ENCODE measurements at regions not wholly inside any gene's neighbourhood (a gene's known extent, or its start where the extent isn't known, plus 50 kb on each side); places are given as distances from the start of the nearest gene placed in this dataset.

DNA sequence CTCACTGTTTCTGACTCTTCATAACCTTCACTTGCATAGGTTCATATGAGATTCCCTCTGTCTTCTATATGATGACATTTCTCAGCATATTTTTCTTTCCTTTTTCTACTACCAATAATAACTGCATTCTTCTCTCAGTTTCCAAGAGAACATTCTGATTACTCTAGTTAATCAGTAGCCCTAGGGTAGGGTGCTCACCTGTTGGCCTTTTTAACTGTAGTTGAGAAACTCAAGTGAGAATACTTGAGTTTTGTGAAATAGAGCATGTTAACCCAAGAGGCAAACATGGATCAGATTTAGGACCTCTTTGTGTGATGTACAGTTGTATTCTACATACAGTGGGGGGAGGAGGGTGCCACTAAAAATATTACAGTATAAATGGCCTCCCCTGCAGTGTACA is 308.0 kb downstream of the CMPK2 start:
- no peak overlapping the region for H3K27ac ChIP-seq
- TF ChIP-seq, protein P1, sequence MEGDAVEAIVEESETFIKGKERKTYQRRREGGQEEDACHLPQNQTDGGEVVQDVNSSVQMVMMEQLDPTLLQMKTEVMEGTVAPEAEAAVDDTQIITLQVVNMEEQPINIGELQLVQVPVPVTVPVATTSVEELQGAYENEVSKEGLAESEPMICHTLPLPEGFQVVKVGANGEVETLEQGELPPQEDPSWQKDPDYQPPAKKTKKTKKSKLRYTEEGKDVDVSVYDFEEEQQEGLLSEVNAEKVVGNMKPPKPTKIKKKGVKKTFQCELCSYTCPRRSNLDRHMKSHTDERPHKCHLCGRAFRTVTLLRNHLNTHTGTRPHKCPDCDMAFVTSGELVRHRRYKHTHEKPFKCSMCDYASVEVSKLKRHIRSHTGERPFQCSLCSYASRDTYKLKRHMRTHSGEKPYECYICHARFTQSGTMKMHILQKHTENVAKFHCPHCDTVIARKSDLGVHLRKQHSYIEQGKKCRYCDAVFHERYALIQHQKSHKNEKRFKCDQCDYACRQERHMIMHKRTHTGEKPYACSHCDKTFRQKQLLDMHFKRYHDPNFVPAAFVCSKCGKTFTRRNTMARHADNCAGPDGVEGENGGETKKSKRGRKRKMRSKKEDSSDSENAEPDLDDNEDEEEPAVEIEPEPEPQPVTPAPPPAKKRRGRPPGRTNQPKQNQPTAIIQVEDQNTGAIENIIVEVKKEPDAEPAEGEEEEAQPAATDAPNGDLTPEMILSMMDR (conservative IDR thresholded peaks at IDR 0.05), result no peak
- no peak for TF ChIP-seq ZFX (IDR thresholded peaks at IDR 0.05)

DNA sequence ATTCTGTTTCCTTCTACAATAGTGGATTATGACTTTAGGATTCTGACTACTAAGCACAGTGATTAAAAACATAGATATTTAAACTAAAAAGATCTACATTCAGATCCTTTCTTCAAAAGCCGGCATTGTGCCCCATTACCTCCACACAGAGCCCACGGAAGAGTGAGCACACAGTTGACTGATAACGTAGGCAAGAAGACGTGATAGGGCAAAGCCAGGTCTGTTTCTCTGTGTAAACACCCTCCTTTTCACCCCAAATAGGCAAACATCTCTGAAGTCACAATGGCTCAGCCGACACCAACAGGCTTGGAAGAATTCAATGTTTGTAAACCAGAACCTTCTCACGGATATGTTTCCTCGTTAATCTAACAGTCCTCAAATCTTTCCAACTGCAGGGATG is 302.9 kb downstream of the CMPK2 start:
- no peak overlapping the region for H3K27ac ChIP-seq
- no peak for TF ChIP-seq ZFX (IDR thresholded peaks at IDR 0.05)
- TF ChIP-seq, protein P1 (conservative IDR thresholded peaks at IDR 0.05), result no peak

DNA sequence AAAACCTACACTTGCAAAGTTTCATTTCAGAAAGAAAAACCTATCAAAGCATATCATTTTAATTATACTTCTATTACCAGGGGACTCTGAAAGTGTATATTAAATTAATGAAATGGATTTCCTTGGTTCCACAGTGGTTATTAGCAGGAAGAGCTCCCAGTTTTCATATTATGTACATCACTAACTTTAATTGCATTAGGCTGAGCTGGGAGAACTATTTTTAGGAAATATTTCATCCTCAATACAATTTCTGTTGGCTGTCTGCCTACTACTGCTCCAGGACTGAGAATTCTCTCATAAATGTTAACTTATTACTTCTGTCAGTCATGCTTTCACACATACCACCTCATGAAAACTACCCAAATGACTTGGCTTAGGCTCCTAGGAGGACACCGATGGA is 301.4 kb downstream of the CMPK2 start:
- no peak overlapping the region for H3K27ac ChIP-seq
- TF ChIP-seq ZFX (IDR thresholded peaks at IDR 0.05), result no peak
- TF ChIP-seq, protein P1 (conservative IDR thresholded peaks at IDR 0.05), result no peak

DNA sequence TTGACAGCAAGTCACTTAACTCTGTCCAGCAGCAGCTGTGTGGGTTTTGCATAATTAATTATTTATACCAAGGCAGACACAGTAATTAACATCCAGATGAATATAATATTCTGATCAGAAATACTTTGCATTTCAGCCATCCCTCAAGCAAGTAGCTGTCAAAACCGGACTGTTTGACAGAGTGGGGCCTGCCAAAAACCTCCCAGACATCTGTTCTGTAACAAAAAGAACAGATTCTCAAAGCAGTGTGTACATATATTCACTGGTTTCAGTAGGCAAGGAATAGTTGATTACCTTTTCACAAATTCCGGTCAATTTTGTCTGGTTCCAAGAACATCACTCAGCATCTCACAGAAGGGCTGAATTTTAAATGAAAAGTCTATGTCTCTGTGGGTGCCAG is 291.6 kb downstream of the CMPK2 start:
- no peak for TF ChIP-seq ZFX (IDR thresholded peaks at IDR 0.05)
- TF ChIP-seq, protein P1 (conservative IDR thresholded peaks at IDR 0.05), result no peak
- H3K27ac ChIP-seq, result no peak overlapping the region

DNA sequence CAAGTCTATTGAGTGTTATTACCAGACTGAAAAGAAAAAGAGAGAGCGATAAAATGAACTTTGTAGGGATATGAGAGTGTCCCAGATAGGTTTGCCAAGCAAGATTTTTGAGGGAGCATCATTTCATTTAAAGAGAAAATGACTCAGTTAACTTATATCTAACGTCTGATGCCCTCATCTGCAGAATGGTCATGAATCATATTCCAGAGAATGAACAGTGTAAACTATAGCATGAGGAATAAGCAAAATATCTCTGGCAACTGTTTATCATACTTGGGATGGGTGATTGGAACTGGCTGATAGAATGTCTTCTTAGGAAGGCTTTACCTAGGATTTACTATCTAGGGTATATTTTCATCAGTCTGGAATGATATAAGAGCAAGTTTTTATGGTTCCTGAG is 289.4 kb downstream of the CMPK2 start:
- H3K27ac ChIP-seq, result no peak overlapping the region
- TF ChIP-seq ZFX (IDR thresholded peaks at IDR 0.05), result no peak
- TF ChIP-seq, protein P1 (conservative IDR thresholded peaks at IDR 0.05), result no peak

DNA sequence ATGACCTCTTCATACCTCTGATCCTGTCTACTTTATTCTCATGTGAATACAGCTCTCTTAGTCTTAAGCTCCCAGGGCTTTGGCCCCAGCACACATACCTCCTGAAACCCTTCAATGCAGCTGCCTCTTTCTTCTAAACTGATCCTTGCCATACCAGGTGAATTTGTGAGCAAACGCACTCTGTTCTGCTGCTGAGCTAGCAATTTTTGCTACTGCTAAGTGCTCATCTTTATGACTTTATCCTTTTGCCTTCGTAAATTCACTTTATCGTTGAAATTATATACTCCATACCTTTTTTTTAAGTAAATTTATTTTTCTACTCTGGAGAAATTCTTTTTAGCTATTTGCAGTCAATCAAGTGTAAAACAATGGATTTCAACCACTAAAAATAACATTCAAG is 287.7 kb downstream of the CMPK2 start:
- TF ChIP-seq ZFX (IDR thresholded peaks at IDR 0.05), result no peak
- TF ChIP-seq, protein P1 (conservative IDR thresholded peaks at IDR 0.05), result no peak
- no peak overlapping the region for H3K27ac ChIP-seq

DNA sequence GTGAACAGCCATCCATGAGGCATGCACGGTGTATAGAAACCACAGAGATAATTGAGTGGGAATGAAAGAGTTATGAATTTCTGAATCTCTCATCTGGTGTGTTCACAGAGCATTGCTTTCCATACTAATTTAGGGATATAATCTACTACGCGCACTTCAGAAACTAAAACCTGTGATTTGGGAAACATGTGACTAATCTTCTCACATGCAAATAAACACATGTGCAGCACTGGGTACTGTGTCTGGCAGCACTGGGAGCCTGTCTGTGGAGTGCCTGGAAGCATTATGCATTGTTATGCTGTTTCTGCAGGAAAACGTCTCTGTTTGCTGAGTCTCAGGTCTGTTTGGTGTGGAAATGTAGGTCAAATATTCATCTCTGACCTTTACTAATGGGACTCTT is 287.3 kb downstream of the CMPK2 start:
- no peak for TF ChIP-seq ZFX (IDR thresholded peaks at IDR 0.05)
- TF ChIP-seq, protein P1 (conservative IDR thresholded peaks at IDR 0.05), result no peak
- H3K27ac ChIP-seq, result no peak overlapping the region
